Mesendoderm (in vitro differentiated cells): ENCODE measurements at regions not wholly inside any gene's neighbourhood (a gene's known extent, or its start where the extent isn't known, plus 50 kb on each side); places are given as distances from the start of the nearest gene placed in this dataset.

Experiments
- DNase-seq: peaks from one replicate; pipeline ENCODE4 v3.0.0; 2013
- H2AK5ac ChIP-seq: 2 replicates; pipeline ENCODE4 v1.6.1; 2013; ENCODE audit warnings: low read length, inconsistent platforms
- H2BK120ac ChIP-seq: 2 replicates; pipeline ENCODE4 v1.6.1; 2013; ENCODE audit warnings: low read depth, mild to moderate bottlenecking, low read length, moderate library complexity, mixed read lengths
- H2BK15ac ChIP-seq: replicated peaks from 2 replicates; pipeline ENCODE4 v1.6.1; 2013; ENCODE audit warnings: low read depth, mild to moderate bottlenecking, moderate library complexity
- H2BK5ac ChIP-seq: 2 replicates; pipeline ENCODE4 v1.6.1; 2013; ENCODE audit warnings: low read length, inconsistent platforms
- H3K18ac ChIP-seq: 2 replicates; pipeline ENCODE4 v1.6.1; 2013; ENCODE audit warnings: mild to moderate bottlenecking, low read length, mixed read lengths
- H3K23ac ChIP-seq: one replicate; pipeline ENCODE4 v1.6.1; 2013; ENCODE audit warnings: low read length
- H3K27ac ChIP-seq: 2 replicates; pipeline ENCODE4 v1.5.1; 2013; ENCODE audit warnings: low read depth, mild to moderate bottlenecking, inconsistent platforms, low read length, moderate library complexity
- H3K27me3 ChIP-seq: 2 replicates; pipeline ENCODE4 v1.6.1; 2013; ENCODE audit warnings: low read length, control low read depth, mild to moderate bottlenecking, inconsistent platforms; ENCODE audit not compliant: insufficient read depth, poor library complexity
- H3K36me3 ChIP-seq: 2 replicates; pipeline ENCODE4 v1.6.1; 2013; ENCODE audit warnings: low read length, inconsistent platforms; ENCODE audit not compliant: control insufficient read depth, insufficient read depth
- H3K4ac ChIP-seq: one replicate; pipeline ENCODE4 v1.6.1; 2013; ENCODE audit warnings: low read depth, mild to moderate bottlenecking, low read length, moderate library complexity
- H3K4me1 ChIP-seq: 2 replicates; pipeline ENCODE4 v1.6.1; 2013; ENCODE audit warnings: low read depth, low read length, inconsistent platforms; ENCODE audit not compliant: control insufficient read depth
- H3K4me2 ChIP-seq: 2 replicates; pipeline ENCODE4 v1.6.1; 2013; ENCODE audit warnings: low read length
- H3K4me3 ChIP-seq: 2 replicates; pipeline ENCODE4 v1.5.1; 2013; ENCODE audit warnings: mild to moderate bottlenecking, low read length
- H3K56ac ChIP-seq: one replicate; pipeline ENCODE4 v1.6.1; 2013; ENCODE audit warnings: low read length
- H3K79me1 ChIP-seq: 2 replicates; pipeline ENCODE4 v1.6.1; 2013; ENCODE audit warnings: low read length, inconsistent platforms
- H3K79me2 ChIP-seq: 2 replicates; pipeline ENCODE4 v1.6.1; 2013; ENCODE audit warnings: mild to moderate bottlenecking, low read length; ENCODE audit not compliant: control insufficient read depth, insufficient read depth
- H3K9ac ChIP-seq: 2 replicates; pipeline ENCODE4 v1.6.1; 2013; ENCODE audit warnings: low read length, inconsistent platforms
- H4K5ac ChIP-seq: one replicate; pipeline ENCODE4 v1.6.1; 2013; ENCODE audit warnings: low read length
- H4K8ac ChIP-seq: one replicate; pipeline ENCODE4 v1.6.1; 2013; ENCODE audit warnings: low read depth, mild to moderate bottlenecking, control low read depth, low read length, moderate library complexity
- whole genome bisulfite sequencing: extraction: QIAGEN DNeasy Blood & Tissue Kit; methylation state at CpG from one replicate; pipeline ENCODE4 v1.1.7; 2013; ENCODE audit warnings: low lambda C conversion rate, missing lambda C conversion rate; ENCODE audit not compliant: insufficient coverage; ENCODE audit errors: extremely low coverage; 5-methylcytosine and 5-hydroxymethylcytosine counted together

GRCh38 chr11:116099541-116099940, 595.3 kb upstream of the CADM1 start:
- Histone ChIP-seq H4K5ac (no peak overlapping the region), H3K4ac (no peak overlapping the region), H3K4me3 (no peak overlapping the region), H3K9ac (no peak overlapping the region), H3K18ac (no peak overlapping the region), H3K27me3 (no peaks in the 10 kb centered on the region), H2BK5ac (no peak overlapping the region), H3K4me1 (no peaks in the 10 kb centered on the region), H3K79me1 (no peaks in the 10 kb centered on the region), H3K56ac (no peak overlapping the region), H3K79me2 (no peaks in the 10 kb centered on the region), H3K4me2 (no peak overlapping the region), H4K8ac (no peak overlapping the region), H3K23ac (no peak overlapping the region), H3K27ac (no peak overlapping the region), H3K36me3 (no peaks in the 10 kb centered on the region), H2AK5ac (no peak overlapping the region), H2BK120ac (no peak overlapping the region), H2BK15ac (no peak overlapping the region)
- DNase-seq, result no peak
- WGBS, result no CpG with 5 or more reads among the region's 6 CpGs

GRCh38 chr11:116096272-116096995, 592.2 kb upstream of the CADM1 start:
- Histone ChIP-seq H2AK5ac (no peak overlapping the region), H3K4me2 (no peak overlapping the region), H4K8ac (no peak overlapping the region), H3K18ac (no peak overlapping the region), H3K27me3 (no peaks in the 10 kb centered on the region), H3K79me2 (no peaks in the 10 kb centered on the region), H3K4ac (no peak overlapping the region), H2BK15ac (no peak overlapping the region), H4K5ac (no peak overlapping the region), H3K23ac (no peak overlapping the region), H3K36me3 (no peaks in the 10 kb centered on the region), H3K56ac (no peak overlapping the region), H3K9ac (no peak overlapping the region), H2BK5ac (no peak overlapping the region), H3K27ac (no peak overlapping the region), H2BK120ac (no peak overlapping the region), H3K4me1 (peaks cover 9% of the 10 kb centered on the region), H3K4me3 (no peak overlapping the region), H3K79me1 (no peaks in the 10 kb centered on the region)
- no CpG with 5 or more reads among the region's 12 CpGs for WGBS
- no peak for DNase-seq

GRCh38 chr11:116093481-116094270, 589.5 kb upstream of the CADM1 start:
- Histone ChIP-seq H3K4ac (no peak overlapping the region), H3K27ac (peak overlapping the region; percentile 14), H3K79me1 (no peaks in the 10 kb centered on the region), H3K18ac (peak overlapping the region; percentile 46), H3K4me1 (peaks cover 9% of the 10 kb centered on the region), H3K56ac (peak overlapping the region; percentile 47), H4K8ac (no peak overlapping the region), H2AK5ac (no peak overlapping the region), H3K79me2 (no peaks in the 10 kb centered on the region), H3K4me2 (no peak overlapping the region), H3K9ac (no peak overlapping the region), H2BK15ac (no peak overlapping the region), H3K36me3 (no peaks in the 10 kb centered on the region), H3K23ac (no peak overlapping the region), H3K4me3 (no peak overlapping the region), H2BK5ac (peak overlapping the region; percentile 19), H4K5ac (no peak overlapping the region), H2BK120ac (peak overlapping the region; percentile 1), H3K27me3 (no peaks in the 10 kb centered on the region)
- no CpG with 5 or more reads among the region's 2 CpGs for WGBS
- DNase-seq, result peak; percentile 33

- Histone ChIP-seq H4K8ac (no peak overlapping the region), H3K4me2 (no peak overlapping the region), H3K23ac (no peak overlapping the region), H2BK120ac (peak overlapping the region; percentile 1), H3K9ac (no peak overlapping the region), H2BK5ac (no peak overlapping the region), H2BK15ac (no peak overlapping the region), H3K4me1 (peaks cover 9% of the 10 kb centered on the region), H3K27me3 (no peaks in the 10 kb centered on the region), H3K36me3 (no peaks in the 10 kb centered on the region), H3K79me1 (no peaks in the 10 kb centered on the region), H3K27ac (peak overlapping the region; percentile 14), H3K18ac (peak overlapping the region; percentile 46), H3K56ac (peak overlapping the region; percentile 47), H3K79me2 (no peaks in the 10 kb centered on the region), H3K4ac (no peak overlapping the region), H4K5ac (no peak overlapping the region), H2AK5ac (no peak overlapping the region), H3K4me3 (no peak overlapping the region)
- no CpG with 5 or more reads among the region's 7 CpGs for whole genome bisulfite sequencing
- peak; percentile 63 for DNase-seq
These were observed 588.9 kb upstream of the CADM1 start for GRCh38 chr11:116093065-116093464.

GRCh38 chr11:116086426-116086825, 582.2 kb upstream of the CADM1 start:
- H3K36me3 ChIP-seq, result no peaks in the 10 kb centered on the region
- no peaks in the 10 kb centered on the region for H3K79me1 ChIP-seq
- H4K8ac ChIP-seq, result no peak overlapping the region
- no peak overlapping the region for H3K23ac ChIP-seq
- WGBS, result no CpG with 5 or more reads among the region's 1 CpG
- peak; percentile 59 for DNase-seq
- H3K79me2 ChIP-seq, result no peaks in the 10 kb centered on the region
- peak overlapping the region; percentile 85 for H3K4ac ChIP-seq
- no peaks in the 10 kb centered on the region for H3K27me3 ChIP-seq
- no peak overlapping the region for H4K5ac ChIP-seq
- H2BK15ac ChIP-seq, result no peak overlapping the region
- no peak overlapping the region for H3K27ac ChIP-seq
- peaks cover 21% of the 10 kb centered on the region for H3K4me1 ChIP-seq
- H3K18ac ChIP-seq, result peak overlapping the region; percentile 92
- H3K9ac ChIP-seq, result no peak overlapping the region
- peak overlapping the region; percentile 88 for H2BK5ac ChIP-seq
- no peak overlapping the region for H3K4me3 ChIP-seq
- no peak overlapping the region for H3K4me2 ChIP-seq
- H3K56ac ChIP-seq, result peak overlapping the region; percentile 79
- H2BK120ac ChIP-seq, result no peak overlapping the region
- peak overlapping the region; percentile 96 for H2AK5ac ChIP-seq
